GM20431 (cell line): ENCODE measurements at regions not wholly inside any gene's neighbourhood (a gene's known extent, or its start where the extent isn't known, plus 50 kb on each side); places are given as distances from the start of the nearest gene placed in this dataset.
"Not testable (repeated sequence)": the region's sequence is repeated elsewhere in the genome, so short reads cannot be mapped to it uniquely, and the experiment has no call there.

Experiments used
- in situ Hi-C: fragments of 300-500 bp; cut with MseI, MboI; formaldehyde crosslinking; loops from one replicate; pipeline ENCODE4 v1.15.0; 2020; ENCODE audit warnings: low sequenced_read_pairs; ENCODE audit not compliant: unreplicated experiment

GRCh38 chr9:1522219-1522767 is 472.1 kb downstream of the DMRT2 start:
- in situ Hi-C loops: no loop called here

- in situ Hi-C loops: no loop called here
Measured at GRCh38 chr9:1528456-1528855, 478.3 kb downstream of the DMRT2 start.

- in situ Hi-C loops: no loop called here
Measured at GRCh38 chr9:1530696-1531095, 480.5 kb downstream of the DMRT2 start.

- in situ Hi-C loops: no loop called here
Measured at GRCh38 chr9:1531424-1531823, 481.3 kb downstream of the DMRT2 start.

- in situ Hi-C loops: no loop called here
Measured at GRCh38 chr9:1532171-1532570, 482.0 kb downstream of the DMRT2 start.

- in situ Hi-C loops: no loop called here
Measured at GRCh38 chr9:1535051-1535450, 480.1 kb upstream of the SMARCA2 start.

- in situ Hi-C loops: no loop called here
Measured at GRCh38 chr9:1535599-1535998, 479.5 kb upstream of the SMARCA2 start.

GRCh38 chr9:1536522-1537170 is 478.5 kb upstream of the SMARCA2 start:
- in situ Hi-C loops: no loop called here

GRCh38 chr9:1538301-1538700 is 476.8 kb upstream of the SMARCA2 start:
- in situ Hi-C loops: no loop called here

GRCh38 chr9:1539216-1539615 is 475.9 kb upstream of the SMARCA2 start:
- in situ Hi-C loops: no loop called here

- in situ Hi-C loops: no loop called here
Measured at GRCh38 chr9:1550636-1551035, 464.5 kb upstream of the SMARCA2 start.

GRCh38 chr9:1554081-1555035 is 460.8 kb upstream of the SMARCA2 start:
- in situ Hi-C loops: no loop called here

GRCh38 chr9:1558666-1559065 is 456.5 kb upstream of the SMARCA2 start:
- in situ Hi-C loops: not testable (repeated sequence)

- in situ Hi-C loops: no loop called here
Measured at GRCh38 chr9:1575939-1576338, 439.2 kb upstream of the SMARCA2 start.

- in situ Hi-C loops: no loop called here
Measured at GRCh38 chr9:1580215-1580614, 434.9 kb upstream of the SMARCA2 start.

GRCh38 chr9:1581926-1582325 is 433.2 kb upstream of the SMARCA2 start:
- in situ Hi-C loops: no loop called here

GRCh38 chr9:1591310-1591709 is 423.8 kb upstream of the SMARCA2 start:
- in situ Hi-C loops: no loop called here

- in situ Hi-C loops: no loop called here
Measured at GRCh38 chr9:1598270-1598669, 416.9 kb upstream of the SMARCA2 start.

GRCh38 chr9:1599961-1600360 is 415.2 kb upstream of the SMARCA2 start:
- in situ Hi-C loops: loop anchor here (10.0 kb wide), 1 partner anchor 145 kb away; no protein-coding TSS in a partner anchor

- in situ Hi-C loops: loop anchor here (10.0 kb wide), 1 partner anchor 150 kb away; no protein-coding TSS in a partner anchor
Measured at GRCh38 chr9:1604942-1605560, 410.1 kb upstream of the SMARCA2 start.
